ENCODE measurements at regions not wholly inside any gene's neighbourhood (a gene's known extent, or its start where the extent isn't known, plus 50 kb on each side); places are given as distances from the start of the nearest gene placed in this dataset.
"Not testable (repeated sequence)": the region's sequence is repeated elsewhere in the genome, so short reads cannot be mapped to it uniquely, and the experiment has no call there.

DNA sequence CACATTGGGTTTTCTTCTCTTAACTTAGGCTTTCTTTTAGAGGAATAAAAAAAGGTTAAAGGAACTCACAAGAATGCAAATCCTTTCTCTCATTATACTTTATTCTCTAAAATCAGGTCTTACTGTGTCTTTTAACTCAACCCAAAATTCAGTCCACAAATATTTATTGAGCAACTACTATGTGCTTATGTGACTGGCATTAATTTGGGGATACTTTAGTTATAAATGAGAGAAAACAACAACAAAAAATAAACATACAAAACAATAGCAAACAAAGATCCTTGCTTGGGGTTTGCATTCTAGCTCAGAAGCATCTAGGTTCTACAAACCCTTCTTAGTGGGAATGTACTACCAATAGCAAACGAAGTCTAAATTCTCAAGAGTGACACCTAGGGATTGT, 266.2 kb downstream of the UTRN start:
- no peak for DNase-seq (ENCODE audit: extremely low read depth, low read depth)
- no peak for TF ChIP-seq CTCF (IDR thresholded peaks at IDR 0.05; ENCODE audit: low read depth, low read length)

GRCh38 chr6:144555066-144555465, 269.9 kb downstream of the UTRN start:
- no peak for TF ChIP-seq CTCF (IDR thresholded peaks at IDR 0.05; ENCODE audit: low read depth, low read length)
- DNase-seq (ENCODE audit: extremely low read depth, low read depth): no peak

- no peak for DNase-seq (ENCODE audit: extremely low read depth, low read depth)
- TF ChIP-seq CTCF (IDR thresholded peaks at IDR 0.05; ENCODE audit: low read depth, low read length): no peak
Observed at GRCh38 chr6:144559865-144560593, 274.9 kb downstream of the UTRN start.

DNA sequence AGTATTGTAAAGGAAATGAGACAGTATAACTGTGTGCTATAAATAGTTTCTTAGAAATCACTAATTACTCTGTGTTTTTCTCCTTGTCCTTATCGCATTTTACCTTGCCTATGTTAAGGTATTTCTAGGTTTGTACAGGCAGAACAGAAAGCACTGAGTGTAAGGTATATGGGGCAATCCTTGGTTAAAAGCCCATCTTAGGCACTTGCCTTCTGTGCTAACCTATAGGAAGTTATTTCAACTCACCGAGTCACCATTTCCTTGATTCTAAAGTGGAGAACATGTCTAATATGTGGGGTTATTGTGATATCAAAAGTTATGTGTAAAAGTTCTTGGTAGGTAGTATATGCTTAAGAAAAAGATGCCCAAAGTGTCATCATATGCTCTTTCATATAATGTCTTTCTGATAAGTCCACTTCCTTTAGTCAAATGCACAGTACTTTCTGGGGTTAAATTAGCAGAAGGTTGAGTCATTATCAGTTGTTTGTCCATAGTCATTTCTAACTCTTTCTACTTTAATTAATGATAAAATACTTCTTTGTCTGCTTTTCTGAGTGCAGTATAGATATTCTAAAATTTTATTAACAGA, 276.4 kb downstream of the UTRN start:
- TF ChIP-seq CTCF (IDR thresholded peaks at IDR 0.05; ENCODE audit: low read depth, low read length): no peak
- DNase-seq (ENCODE audit: extremely low read depth, low read depth): no peak

- no peak for DNase-seq (ENCODE audit: extremely low read depth, low read depth)
- TF ChIP-seq CTCF (IDR thresholded peaks at IDR 0.05; ENCODE audit: low read depth, low read length): no peak
Observed at GRCh38 chr6:144564202-144564601, 279.1 kb downstream of the UTRN start.

- TF ChIP-seq CTCF (IDR thresholded peaks at IDR 0.05; ENCODE audit: low read depth, low read length): no peak
- no peak for DNase-seq (ENCODE audit: extremely low read depth, low read depth)
Observed at GRCh38 chr6:144566868-144567615, 281.9 kb downstream of the UTRN start.

DNA sequence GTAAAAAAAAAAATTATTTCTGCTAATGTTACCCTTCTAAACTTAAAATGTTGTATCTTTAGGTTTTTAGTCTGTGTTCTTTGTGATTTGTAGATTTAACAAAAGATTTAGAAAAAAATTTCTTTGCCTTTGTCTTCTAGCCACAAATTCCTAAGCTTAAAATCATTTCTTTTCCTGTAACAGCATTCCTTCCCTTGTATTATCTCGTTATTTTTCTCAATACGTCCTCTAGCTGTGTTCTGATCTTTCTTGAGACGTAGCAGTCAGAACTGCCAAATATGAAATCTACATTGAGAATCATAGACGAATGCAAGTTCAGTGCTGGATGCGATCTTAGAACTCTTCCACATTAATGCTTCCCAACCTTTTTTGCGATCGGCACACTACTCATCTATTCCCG, 283.1 kb downstream of the UTRN start:
- no peak for TF ChIP-seq CTCF (IDR thresholded peaks at IDR 0.05; ENCODE audit: low read depth, low read length)
- no peak for DNase-seq (ENCODE audit: extremely low read depth, low read depth)

GRCh38 chr6:144572541-144572940, 287.4 kb downstream of the UTRN start:
- DNase-seq (ENCODE audit: extremely low read depth, low read depth): not testable (repeated sequence)

Measured in AG09319 (cell line).